ENCODE measurements at regions not wholly inside any gene's neighbourhood (a gene's known extent, or its start where the extent isn't known, plus 50 kb on each side); places are given as distances from the start of the nearest gene placed in this dataset.
"Not testable (repeated sequence)": the region's sequence is repeated elsewhere in the genome, so short reads cannot be mapped to it uniquely, and the experiment has no call there.

DNA sequence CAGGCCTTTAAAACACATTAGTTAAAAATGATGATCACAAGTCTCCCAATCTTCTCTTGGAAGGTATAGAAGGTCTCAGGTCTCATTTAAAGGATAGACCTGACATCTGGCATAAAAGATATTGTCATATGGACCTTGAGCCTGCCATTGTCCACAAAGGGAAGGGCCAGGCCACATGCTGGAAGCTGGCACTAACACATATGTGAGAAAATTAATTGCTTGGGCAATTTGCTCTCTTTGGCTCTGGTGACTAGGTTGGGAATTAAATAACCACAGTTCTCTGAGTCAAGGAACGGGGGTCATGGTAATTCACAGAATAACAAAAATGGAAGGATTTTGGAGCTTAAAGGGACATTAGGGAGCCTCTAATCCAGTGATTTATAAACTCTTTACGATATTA is 727.3 kb downstream of the BCL11A start:
- intact Hi-C loops (cut with micrococcal nuclease) = no loop called here

DNA sequence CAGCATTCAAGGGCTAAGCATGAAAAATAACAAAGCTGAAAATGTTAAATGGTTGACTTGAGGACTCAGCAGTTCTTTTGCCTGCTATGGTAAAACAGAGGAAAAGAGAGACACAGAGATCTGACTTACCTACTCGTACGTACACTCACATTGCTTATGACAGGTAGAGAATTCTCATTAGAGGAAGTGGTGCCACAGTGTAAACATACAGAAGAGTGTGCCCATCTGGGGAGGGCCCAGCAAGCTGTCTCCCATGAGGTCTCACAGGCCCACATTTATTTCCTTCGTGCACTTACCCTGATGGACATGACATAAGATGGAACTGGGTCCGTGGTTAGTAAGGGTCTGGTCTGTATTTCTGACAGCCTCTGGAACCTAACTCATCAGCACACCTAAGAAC is 729.1 kb downstream of the BCL11A start:
- intact Hi-C loops (cut with micrococcal nuclease) = no loop called here

DNA sequence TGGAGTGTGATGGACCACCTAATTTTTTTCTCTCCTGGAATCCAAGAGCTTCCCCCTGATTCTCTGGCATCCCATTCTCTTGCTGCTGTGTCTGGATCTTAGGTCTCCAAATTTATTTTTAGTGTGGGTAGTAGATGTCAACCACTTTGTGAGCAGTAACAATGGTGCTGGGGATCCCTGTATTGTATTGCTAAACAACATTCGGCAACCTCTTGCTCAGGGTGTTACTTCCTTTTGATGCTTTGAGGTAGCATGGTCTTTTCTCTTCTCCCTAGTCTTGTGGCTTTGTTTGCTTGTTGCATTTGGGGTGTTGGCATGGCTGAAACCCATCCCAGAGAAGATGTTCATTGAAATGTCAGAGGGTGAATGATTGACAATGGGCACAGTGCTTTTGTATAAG is 737.4 kb downstream of the BCL11A start:
- intact Hi-C loops (cut with micrococcal nuclease) = no loop called here

DNA sequence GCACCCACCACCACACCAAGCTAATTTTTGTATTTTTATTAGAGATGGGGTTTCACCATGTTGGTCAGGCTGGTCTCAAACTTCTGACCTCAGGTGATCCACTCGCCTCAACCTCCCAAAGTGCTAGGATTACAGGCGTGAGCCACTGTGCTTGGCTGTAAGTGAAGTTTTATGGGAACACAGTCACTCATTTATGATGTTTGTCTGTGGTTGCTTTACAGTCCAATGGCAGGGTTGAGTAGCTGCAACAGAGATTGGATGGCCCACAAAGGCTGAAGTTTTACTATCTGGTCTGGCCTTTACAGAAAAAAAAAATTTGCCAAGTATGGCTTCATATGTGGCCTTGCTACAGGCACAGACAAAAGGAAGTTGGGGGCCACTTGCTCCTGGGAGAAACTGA is 743.2 kb downstream of the BCL11A start:
- intact Hi-C loops (cut with micrococcal nuclease) = not testable (repeated sequence)

DNA sequence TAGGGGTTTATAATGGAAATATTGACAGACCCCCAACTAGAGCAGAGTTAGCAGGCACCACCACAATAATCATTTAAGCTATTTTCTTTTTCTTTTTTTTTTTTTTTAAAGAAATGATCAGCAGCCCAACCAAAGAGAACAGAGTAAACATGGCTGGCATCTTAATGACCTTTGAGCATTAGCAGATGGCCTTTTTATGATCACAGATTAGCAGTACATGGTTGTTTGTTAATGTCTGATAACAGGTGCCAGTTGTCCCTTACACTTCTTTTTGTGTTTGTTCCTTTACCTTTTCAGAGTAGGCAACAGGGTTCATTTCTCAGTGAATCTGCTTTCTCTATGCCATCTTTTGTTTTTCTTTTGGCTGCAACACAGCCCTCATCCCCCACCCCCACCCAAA is 747.0 kb downstream of the BCL11A start:
- intact Hi-C loops (cut with micrococcal nuclease) = no loop called here

DNA sequence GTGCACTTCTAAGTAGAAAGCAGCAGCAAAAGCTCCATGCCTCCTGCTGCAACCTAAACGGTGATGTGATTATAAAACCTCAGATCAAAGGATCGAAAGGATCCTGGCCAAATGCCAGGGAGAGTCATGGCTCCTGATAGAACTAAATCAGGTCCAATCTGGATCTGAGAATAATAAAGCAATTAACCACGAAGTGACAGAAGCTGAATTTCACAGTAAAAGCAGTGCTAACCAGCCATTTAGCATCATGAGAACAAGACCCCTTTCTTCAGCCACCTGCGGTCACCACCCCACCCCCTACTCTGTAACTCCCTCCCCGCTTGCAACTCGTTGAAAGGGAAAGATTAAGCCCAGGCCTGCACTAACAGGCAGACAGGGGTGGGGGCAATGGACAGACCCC is 748.7 kb downstream of the BCL11A start:
- intact Hi-C loops (cut with micrococcal nuclease) = no loop called here

DNA sequence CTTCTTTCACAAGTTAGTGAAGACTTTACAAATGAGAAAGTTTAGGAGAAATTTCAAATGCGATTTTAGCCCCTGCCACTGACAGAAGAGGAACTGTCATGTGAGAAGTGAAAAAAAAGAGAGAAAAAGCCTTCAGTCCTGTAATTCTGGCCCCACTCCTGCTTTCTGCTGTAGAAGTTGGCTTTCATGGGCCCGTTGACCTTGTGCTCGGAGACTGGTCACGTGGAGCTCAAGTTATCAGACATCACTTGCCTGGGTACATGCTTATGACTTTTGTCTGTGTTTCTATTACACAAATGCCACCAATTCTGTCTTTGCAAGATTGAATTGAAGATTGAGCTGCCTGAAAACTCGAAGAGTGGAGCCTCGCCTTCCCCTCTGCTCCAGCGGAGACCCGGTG is 749.9 kb downstream of the BCL11A start:
- intact Hi-C loops (cut with micrococcal nuclease) = no loop called here

DNA sequence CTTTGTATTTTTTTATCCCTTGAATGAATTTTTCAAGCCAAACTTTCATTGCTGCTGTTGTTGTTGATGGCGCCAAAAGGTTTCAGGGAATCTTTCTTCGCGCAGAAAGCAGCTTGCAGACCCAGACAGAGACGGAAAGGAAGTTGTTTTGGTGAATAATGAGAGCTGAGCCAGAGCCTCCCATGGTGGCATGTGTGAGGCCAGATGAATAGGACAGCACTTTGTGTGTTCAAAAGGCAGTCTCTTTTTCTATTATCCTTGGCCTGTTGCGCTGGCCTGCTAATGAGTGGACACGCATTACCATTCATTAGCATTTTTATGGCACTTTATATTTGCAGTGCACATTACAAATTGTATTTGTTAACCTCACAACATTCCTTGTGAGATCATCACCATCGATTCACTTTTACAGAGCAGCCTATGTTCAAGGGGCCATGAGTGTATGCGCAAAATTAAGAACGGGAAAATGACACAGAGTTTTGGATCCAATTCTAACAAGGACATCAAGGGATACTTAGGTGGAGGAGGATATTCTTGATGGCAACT is 754.7 kb downstream of the BCL11A start:
- intact Hi-C loops (cut with micrococcal nuclease) = no loop called here

DNA sequence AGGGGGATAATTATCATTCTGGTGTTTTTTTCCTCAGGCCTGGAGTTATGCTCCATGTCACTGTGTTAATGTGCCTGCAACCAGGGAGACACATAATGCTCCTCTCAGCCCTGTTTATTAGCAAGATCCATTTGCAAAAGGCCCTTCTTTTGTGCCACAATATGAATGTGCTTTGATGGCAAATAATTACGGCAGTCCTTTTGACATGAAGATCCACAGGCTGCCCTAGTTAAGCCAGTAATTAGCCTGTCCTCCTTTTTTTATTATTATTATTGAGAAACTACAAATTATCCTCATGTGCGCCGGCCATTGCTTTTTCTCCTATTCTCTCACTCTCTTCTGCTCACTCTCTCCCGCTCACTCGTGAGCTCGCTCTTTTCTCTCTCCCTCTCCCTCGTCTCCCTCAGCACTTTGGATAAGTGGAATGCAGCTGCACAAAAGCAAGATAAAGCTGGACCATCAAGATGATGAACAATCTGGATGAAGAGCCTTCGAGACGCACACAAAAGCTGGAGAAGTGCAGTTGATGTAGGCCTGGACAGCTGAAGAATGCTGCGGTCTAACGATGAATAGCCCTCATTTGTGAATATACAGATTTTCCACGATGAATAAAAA is 762.3 kb downstream of the BCL11A start:
- intact Hi-C loops (cut with micrococcal nuclease) = no loop called here

DNA sequence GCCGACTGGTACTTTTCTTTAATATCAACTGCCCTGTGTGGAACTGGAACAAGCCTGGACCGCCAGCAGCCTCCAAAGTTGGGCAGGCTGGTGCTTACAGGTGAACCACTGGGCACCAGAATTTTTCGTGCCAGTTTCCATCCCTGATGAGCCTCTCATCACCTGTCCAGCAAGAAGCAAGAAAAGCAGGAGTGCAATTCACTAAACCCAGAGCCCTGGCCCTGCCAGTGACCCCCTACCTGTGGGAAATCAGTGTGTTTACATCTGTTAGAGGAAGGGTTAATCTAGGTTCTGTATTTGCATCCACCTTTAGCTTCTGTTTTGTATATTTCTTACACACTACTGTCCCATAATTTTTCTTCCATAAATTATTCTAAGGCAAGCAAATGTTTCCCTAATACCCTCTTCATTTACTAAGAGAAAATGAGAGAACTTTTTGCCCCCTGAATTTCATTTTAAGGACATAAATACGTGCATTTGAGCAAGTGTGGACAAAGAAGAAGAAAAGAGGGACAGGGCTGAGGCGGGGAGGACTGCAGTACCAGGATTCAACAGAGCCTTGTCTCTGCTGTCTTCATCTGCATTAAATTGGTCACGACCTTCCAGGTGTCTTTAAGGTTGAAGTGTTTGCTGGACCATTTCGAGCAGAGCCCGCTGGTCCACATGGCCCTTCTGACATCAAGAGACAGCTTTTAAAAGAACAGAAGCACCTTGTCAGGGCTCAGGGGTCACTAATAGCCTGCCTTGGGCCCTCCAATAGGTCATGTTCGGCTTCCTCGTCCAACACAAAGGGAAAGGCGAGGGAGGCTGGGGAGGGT is 763.1 kb downstream of the BCL11A start:
- intact Hi-C loops (cut with micrococcal nuclease) = no loop called here

DNA sequence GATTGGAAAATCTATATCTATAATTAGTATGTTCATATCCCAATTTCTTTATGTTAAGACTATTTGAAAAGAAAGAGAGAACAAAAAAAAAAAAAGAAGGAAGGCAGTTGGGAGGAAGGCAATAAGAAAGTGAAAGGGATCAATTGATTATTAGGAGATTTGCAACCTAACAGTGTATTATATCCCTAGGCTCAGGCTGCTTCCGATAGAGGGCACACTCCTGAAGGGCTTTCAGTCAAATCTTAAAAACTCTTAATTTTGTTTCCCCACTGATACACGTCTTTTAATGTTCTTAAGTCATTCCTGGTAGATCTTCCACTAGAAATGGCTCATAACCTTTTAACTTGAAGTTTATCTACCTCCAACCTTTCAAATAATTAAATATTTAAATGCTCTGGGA is 763.9 kb downstream of the BCL11A start:
- intact Hi-C loops (cut with micrococcal nuclease) = no loop called here

DNA sequence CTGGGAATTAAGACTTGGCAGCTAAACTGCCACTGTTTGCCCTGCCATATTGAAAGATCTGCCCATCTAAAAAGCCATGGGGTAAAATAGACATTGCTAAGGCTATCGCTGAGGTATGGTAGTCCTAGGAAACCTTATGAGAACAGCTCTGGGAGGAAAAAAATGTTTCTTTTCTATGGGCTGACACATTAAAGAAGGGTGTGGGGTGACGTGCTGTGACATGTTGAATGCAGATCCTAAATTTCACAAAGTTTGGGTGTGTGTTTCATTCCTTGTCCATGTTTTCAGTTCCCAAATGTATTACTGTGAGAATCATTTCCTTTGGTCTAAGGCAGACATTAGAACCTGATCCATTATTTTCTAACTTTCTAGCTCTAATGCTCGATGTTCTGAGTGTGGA is 766.4 kb downstream of the BCL11A start:
- intact Hi-C loops (cut with micrococcal nuclease) = no loop called here

DNA sequence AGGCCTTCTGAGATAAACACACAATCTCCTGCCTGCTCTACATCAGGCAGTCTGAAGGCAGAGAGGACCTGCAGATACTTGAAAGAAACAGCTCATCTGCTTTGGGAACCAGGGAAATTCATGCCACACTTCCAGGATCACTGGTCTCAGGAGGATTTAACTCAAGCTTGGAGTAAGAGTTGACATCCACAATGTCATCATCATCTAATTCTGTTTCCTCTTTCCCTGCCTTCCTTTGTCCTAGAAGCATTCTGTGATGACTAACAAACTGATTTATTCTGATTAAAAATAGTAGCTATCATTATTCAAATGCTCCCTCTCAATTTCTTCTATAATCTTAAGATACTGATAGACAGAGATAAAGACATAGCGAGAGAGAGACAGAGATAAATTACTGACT is 766.8 kb downstream of the BCL11A start:
- intact Hi-C loops (cut with micrococcal nuclease) = no loop called here

DNA sequence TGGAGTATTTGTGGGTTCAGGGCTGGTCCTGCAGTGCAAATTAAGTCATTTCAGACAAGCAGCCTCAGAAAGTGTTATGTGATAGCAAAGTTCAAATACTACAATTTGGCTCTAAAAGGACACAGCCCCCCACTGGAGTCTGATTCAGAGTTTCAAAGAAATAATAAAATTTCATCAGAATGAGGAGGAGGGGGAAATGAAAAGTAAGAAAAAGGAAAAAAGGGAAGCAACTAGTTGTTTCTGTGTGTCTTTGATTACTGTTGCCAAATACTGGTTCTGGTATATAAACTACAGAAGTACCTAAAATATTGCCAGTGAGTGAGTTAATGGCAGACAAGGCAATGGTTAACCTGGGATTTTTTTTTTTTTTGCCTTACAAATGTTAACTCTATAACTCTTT is 773.9 kb downstream of the BCL11A start:
- intact Hi-C loops (cut with micrococcal nuclease) = no loop called here

DNA sequence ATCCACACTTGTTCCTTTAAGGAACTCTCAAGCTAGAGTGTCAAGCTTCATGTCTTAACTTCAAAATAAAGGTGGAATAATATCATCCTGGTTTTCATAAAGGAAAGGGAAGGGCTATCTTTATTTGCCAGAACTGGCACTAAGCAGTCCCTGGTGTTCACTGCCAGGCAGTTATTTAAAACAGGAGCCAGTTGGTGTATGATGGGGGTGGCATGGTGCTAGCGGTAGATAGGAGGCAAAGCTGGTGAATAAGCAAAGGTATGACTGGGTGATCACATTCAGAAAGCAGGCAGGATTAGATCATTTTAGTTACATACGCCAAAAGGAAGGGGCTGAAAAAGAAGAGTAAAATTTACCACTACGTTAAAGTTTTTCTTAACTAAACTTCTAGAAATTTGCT is 776.3 kb downstream of the BCL11A start:
- intact Hi-C loops (cut with micrococcal nuclease) = no loop called here

DNA sequence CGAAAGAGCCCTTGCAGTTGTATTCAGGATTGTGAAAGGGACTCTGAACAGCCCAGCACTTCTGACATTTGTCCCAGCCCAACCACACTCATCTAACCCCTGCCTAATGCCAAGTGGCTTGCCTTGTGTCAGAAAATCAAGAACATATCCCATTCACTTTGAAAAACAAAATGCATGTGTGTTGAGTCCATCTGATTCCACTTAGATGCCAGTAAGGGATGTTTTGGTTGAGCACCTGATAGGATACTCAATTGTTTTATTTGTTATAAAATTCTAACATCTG is 776.8 kb downstream of the BCL11A start:
- intact Hi-C loops (cut with micrococcal nuclease) = no loop called here

DNA sequence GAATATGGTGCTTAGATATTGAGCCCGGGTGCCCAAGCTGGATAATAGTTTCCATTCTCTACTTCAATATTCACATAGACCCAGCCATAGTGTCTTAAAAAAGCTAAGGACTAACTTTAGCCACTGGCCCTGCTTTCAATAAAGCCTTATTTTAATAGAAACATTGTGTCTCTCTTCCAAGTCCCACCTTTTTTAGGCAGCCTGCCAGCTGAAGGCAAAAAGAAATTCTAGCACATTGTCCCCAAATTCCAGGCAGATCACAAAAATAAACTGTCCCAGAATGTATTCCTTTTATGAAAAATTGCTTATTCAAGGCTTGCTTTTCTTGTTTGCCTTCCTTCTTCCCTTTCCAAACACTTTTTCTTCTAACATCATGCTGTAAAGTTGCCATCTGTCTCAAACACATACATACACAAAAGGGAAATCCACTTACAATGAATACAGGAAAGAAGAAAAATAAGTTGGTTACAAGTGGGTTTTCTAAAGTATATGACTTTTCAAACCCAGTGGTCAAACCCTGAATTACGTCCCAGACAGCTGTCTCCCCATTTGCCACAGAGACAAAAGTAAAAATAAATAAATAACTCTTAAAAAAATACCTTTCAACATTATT is 778.5 kb downstream of the BCL11A start:
- intact Hi-C loops (cut with micrococcal nuclease) = no loop called here

DNA sequence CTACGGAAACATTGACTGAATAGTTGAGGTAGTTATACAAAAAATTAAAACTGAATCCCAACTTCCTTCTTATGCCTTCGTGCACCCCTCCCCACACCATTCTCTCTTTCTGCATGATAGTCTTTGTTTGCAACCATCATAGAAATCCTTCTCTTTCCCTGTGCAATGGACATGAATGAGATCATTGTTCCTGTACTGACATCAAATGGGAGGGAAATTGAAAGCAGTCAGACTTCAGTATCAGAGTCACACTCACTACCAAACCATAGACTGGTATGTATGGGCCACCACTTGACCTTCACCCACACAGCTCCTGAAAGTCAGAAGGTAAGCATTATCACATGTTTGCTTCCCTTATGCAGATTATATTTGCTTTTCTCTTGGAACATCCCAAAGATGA is 782.8 kb downstream of the BCL11A start:
- intact Hi-C loops (cut with micrococcal nuclease) = no loop called here

DNA sequence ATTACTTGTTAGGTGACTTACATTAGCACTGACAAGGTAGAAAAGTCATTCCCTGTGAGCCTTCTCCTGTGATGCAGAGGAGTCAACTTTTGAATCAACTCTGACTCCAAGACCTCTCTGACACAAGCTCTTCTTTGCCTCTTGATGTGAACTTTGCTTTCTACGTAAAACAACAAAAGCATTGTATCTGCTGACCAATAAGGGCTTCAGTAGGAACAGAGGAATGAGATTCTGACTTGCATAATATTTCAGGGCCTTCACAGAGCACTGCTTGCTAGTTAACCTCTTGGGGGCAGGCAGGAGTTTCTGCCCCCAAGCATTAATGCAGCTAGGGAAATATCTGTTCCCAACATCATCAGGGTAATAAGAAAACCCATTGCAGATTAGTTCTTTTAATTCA is 791.5 kb downstream of the BCL11A start:
- intact Hi-C loops (cut with micrococcal nuclease) = no loop called here

DNA sequence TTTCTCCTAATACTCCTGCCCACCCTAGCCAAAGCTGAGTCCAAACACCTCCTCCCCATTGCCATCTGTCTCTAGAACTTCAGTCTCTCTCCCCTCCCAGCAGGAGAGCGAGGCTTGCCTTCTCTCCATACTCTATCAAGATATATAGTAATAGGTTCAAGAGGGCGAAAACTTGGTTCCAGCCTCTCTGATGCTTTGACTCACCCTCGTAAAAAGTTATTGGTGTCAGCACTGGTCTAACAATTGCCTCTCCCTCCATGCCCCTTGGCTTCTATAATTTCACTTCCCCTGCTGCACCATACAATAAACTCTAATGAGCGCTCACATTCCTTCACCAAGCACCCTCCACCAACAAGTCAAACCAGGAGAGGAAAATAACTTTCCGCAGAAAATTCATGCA is 797.3 kb downstream of the BCL11A start:
- intact Hi-C loops (cut with micrococcal nuclease) = no loop called here

DNA sequence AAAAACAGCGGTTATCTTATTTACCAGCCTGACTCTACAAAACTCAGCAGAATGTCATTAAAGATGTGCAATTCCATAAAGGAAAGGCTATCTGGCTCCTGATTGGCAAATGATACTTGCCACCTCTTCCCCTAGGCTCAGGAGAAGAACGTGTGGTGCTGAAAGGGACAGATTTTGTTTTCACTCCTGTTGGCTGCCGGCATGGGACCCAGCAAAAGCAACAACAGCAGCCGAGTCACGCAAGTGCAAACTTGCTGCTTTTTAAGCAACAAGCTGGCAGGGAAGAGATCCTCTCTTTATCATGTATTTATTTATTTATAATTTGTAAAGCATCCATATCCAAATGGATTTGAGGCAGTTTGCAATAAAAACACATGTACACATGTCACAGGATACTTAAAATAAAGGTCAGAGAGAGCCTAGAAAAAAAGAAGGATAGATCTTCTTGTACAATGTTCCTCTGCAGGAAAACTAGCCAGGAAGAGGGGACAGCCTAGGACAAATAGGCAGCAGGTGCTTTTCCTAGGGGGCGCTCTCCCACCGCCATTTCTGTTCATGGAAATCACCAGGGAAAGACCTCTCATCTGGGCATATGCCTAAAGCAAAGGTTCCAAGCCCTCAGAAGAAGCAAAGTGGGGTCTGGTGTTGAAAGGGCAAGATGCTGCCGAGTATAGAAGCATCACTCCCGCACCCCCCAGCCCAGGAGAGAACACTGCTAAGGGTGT is 799.3 kb downstream of the BCL11A start:
- intact Hi-C loops (cut with micrococcal nuclease) = no loop called here

DNA sequence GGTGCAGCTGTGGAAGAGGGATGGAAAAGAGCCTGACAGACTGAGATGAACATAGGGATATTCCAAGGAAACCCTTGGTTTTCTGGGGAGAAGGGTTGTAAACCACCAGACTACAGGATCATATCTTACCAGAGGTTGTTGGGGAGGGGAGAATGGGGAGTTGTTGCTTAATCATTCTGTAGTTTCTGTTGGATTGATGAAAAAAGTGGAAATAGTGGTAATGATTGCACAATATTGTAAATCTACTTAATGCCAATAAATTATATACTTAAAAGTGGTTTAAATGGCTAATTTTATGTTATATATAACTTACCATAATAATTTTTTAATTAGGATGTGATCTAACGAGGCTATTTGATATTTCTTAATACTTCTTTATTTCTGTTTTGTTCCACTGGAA is 800.9 kb downstream of the BCL11A start:
- intact Hi-C loops (cut with micrococcal nuclease) = no loop called here
